ENCODE measurements at regions not wholly inside any gene's neighbourhood (a gene's known extent, or its start where the extent isn't known, plus 50 kb on each side); places are given as distances from the start of the nearest gene placed in this dataset.

- TF ChIP-seq POLR2A (IDR thresholded peaks at IDR 0.05; ENCODE audit: low read depth, low read length) = no peak
- no peak for TF ChIP-seq TAF1 (IDR thresholded peaks at IDR 0.05; ENCODE audit: borderline replicate concordance, low read depth, low read length)
Observed at GRCh38 chr6:159572439-159573110, 120.5 kb downstream of the SOD2 start.
